ENCODE measurements at regions not wholly inside any gene's neighbourhood (a gene's known extent, or its start where the extent isn't known, plus 50 kb on each side); places are given as distances from the start of the nearest gene placed in this dataset.
A peak's percentile ranks its signal among the peaks of the same experiment; 100 is the strongest.

- DNase-seq = peak; percentile 54
- H3K36me3 ChIP-seq = no peaks in the 10 kb centered on the region
- no peak overlapping the region for H3K4me3 ChIP-seq
- TF ChIP-seq, protein P1, sequence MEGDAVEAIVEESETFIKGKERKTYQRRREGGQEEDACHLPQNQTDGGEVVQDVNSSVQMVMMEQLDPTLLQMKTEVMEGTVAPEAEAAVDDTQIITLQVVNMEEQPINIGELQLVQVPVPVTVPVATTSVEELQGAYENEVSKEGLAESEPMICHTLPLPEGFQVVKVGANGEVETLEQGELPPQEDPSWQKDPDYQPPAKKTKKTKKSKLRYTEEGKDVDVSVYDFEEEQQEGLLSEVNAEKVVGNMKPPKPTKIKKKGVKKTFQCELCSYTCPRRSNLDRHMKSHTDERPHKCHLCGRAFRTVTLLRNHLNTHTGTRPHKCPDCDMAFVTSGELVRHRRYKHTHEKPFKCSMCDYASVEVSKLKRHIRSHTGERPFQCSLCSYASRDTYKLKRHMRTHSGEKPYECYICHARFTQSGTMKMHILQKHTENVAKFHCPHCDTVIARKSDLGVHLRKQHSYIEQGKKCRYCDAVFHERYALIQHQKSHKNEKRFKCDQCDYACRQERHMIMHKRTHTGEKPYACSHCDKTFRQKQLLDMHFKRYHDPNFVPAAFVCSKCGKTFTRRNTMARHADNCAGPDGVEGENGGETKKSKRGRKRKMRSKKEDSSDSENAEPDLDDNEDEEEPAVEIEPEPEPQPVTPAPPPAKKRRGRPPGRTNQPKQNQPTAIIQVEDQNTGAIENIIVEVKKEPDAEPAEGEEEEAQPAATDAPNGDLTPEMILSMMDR (IDR thresholded peaks at IDR 0.05) = no peak
- TF ChIP-seq EP300 (IDR thresholded peaks at IDR 0.05; ENCODE audit: low read depth) = no peak
- TF ChIP-seq POLR2A (IDR thresholded peaks at IDR 0.05) = no peak
- TF ChIP-seq POLR2AphosphoS5 (IDR thresholded peaks at IDR 0.05) = peak in 1 of 3 donors; percentile 16
- no peaks in the 10 kb centered on the region for H3K9me3 ChIP-seq
- 38 to 67% methylated on average over 1 of the region's 1 CpG for WGBS, 2 donors (ENCODE audit: low coverage in 1 of 2)
- peaks cover 0 to 15% (median 10%) of the 10 kb centered on the region in 4 donors for H3K4me1 ChIP-seq
- intact Hi-C loops (cut with DNase I; ENCODE audit: low total_unique reads) = no loop called here
- H3K27me3 ChIP-seq = no peaks in the 10 kb centered on the region
- H3K27ac ChIP-seq = peak overlapping the region in 3 of 4 donors; percentile 31 to 36 (median 36)
- in situ Hi-C loops (cut with MboI; ENCODE audit: low pct_ligation_motif_present in 1 of 4, low pct_unique_long_range_greater_than_20kb in 1 of 4, low sequenced_read_pairs in 3 of 4) = no loop called here
Observed at GRCh38 chr5:39513236-39513635, 88.5 kb upstream of the DAB2 start.

GRCh38 chr5:39506211-39506610, 81.4 kb upstream of the DAB2 start:
- DNase-seq = no peak
- intact Hi-C loops (cut with DNase I; ENCODE audit: low total_unique reads) (no loop called here), in situ Hi-C loops (cut with MboI; ENCODE audit: low pct_ligation_motif_present in 1 of 4, low pct_unique_long_range_greater_than_20kb in 1 of 4, low sequenced_read_pairs in 3 of 4) (no loop called here)
- Histone ChIP-seq H3K4me1 (peaks cover 0 to 16% (median 0%) of the 10 kb centered on the region in 4 donors), H3K36me3 (no peaks in the 10 kb centered on the region), H3K27ac (no peak overlapping the region), H3K9me3 (no peaks in the 10 kb centered on the region), H3K4me3 (no peak overlapping the region), H3K27me3 (no peaks in the 10 kb centered on the region)
- 78 to 81% methylated on average over 4 to 5 of the region's 5 CpGs for WGBS, 2 donors (ENCODE audit: low coverage in 1 of 2)
- TF ChIP-seq, protein P1 (IDR thresholded peaks at IDR 0.05) = no peak
- TF ChIP-seq POLR2A (IDR thresholded peaks at IDR 0.05) (no peak), EP300 (IDR thresholded peaks at IDR 0.05; ENCODE audit: low read depth) (no peak), POLR2AphosphoS5 (IDR thresholded peaks at IDR 0.05) (no peak)

- 71 to 100% methylated on average over 1 to 5 of the region's 5 CpGs for WGBS, 2 donors (ENCODE audit: low coverage in 1 of 2)
- no peak overlapping the region for H3K4me3 ChIP-seq
- intact Hi-C loops (cut with DNase I; ENCODE audit: low total_unique reads) = no loop called here
- H3K27ac ChIP-seq = no peak overlapping the region
- no peaks in the 10 kb centered on the region for H3K9me3 ChIP-seq
- DNase-seq = no peak
- in situ Hi-C loops (cut with MboI; ENCODE audit: low pct_ligation_motif_present in 1 of 4, low pct_unique_long_range_greater_than_20kb in 1 of 4, low sequenced_read_pairs in 3 of 4) = no loop called here
- no peaks in the 10 kb centered on the region for H3K27me3 ChIP-seq
- no peaks in the 10 kb centered on the region for H3K36me3 ChIP-seq
- H3K4me1 ChIP-seq = peaks cover 0 to 16% (median 0%) of the 10 kb centered on the region in 4 donors
- TF ChIP-seq POLR2AphosphoS5 (IDR thresholded peaks at IDR 0.05) (no peak), POLR2A (IDR thresholded peaks at IDR 0.05) (no peak), EP300 (IDR thresholded peaks at IDR 0.05; ENCODE audit: low read depth) (no peak)
- TF ChIP-seq, protein P1 (IDR thresholded peaks at IDR 0.05) = no peak
Observed at GRCh38 chr5:39505791-39506190, 81.0 kb upstream of the DAB2 start.

GRCh38 chr5:39505363-39505762, 80.6 kb upstream of the DAB2 start:
- no peak for DNase-seq
- in situ Hi-C loops (cut with MboI; ENCODE audit: low pct_ligation_motif_present in 1 of 4, low pct_unique_long_range_greater_than_20kb in 1 of 4, low sequenced_read_pairs in 3 of 4) (no loop called here), intact Hi-C loops (cut with DNase I; ENCODE audit: low total_unique reads) (no loop called here)
- no peaks in the 10 kb centered on the region for H3K9me3 ChIP-seq
- no peaks in the 10 kb centered on the region for H3K27me3 ChIP-seq
- H3K4me1 ChIP-seq = peaks cover 0 to 16% (median 0%) of the 10 kb centered on the region in 4 donors
- H3K27ac ChIP-seq = no peak overlapping the region
- no peaks in the 10 kb centered on the region for H3K36me3 ChIP-seq
- TF ChIP-seq POLR2AphosphoS5 (IDR thresholded peaks at IDR 0.05) (no peak), EP300 (IDR thresholded peaks at IDR 0.05; ENCODE audit: low read depth) (no peak), POLR2A (IDR thresholded peaks at IDR 0.05) (no peak)
- TF ChIP-seq, protein P1 (IDR thresholded peaks at IDR 0.05) = no peak
- no peak overlapping the region for H3K4me3 ChIP-seq

Measured in transverse colon (tissue), 4 donors.